T-helper 1 cell (primary cell): ENCODE measurements at regions not wholly inside any gene's neighbourhood (a gene's known extent, or its start where the extent isn't known, plus 50 kb on each side); places are given as distances from the start of the nearest gene placed in this dataset.

Source experiments
- DNase-seq, 5 donors: peaks; one replicate each; pipeline ENCODE4 v3.0.0-alpha.2; 2012 to 2020

DNA sequence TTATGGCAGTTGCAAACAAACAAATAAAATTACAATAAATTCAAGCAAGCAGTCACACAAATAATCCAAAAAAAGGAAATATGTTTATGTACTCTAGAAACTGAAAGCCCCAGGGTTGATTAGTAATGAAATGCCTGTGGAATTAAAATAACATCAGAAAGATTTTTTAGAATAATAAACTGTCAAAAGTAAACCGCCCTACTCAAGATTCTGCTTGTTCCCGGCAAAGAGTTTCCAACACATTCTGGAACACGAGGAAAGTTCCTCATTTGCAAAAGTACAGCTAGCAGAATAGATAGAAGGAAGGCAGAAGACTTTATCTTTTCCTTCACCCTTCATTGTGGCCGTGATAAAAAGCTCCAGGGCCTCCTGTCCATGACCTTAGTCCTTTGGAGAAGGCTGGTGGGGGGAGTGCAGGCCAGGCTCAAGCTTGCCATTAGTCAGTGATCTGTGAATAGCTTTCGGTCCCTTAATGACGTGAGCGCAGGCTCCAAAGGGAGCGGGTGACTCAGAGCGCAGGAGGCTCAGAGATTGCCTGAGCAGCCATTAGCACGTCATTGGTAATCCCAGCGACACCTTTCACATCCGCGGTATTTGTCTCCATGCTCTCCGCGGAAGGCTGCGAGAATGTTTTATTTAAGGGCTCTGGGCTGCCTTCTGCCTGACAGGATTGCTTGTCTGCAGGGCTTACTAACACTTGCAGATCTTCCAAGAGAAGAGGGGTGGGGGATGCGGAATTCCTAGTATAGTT is 458.3 kb downstream of the METTL15 start:
- no peak for DNase-seq

DNA sequence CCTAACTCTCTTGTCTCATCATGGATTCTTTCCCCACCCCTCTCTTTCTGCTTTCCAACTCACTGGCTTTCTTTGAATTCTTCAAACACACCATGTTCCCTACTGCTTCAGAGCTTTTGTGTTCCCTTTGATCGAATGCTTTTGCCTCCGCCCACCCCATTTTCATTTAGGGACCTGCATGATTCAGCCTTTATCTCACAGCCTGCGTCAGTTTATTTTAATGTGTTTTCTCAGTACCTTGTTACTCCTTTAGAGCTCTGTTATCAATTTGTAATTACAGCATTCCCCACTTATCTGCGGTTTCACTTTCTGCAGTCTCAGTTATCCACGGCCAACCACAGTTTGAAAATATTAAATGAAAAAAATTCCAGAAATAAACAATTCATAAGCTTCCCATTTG is 451.3 kb downstream of the METTL15 start:
- no peak for DNase-seq

DNA sequence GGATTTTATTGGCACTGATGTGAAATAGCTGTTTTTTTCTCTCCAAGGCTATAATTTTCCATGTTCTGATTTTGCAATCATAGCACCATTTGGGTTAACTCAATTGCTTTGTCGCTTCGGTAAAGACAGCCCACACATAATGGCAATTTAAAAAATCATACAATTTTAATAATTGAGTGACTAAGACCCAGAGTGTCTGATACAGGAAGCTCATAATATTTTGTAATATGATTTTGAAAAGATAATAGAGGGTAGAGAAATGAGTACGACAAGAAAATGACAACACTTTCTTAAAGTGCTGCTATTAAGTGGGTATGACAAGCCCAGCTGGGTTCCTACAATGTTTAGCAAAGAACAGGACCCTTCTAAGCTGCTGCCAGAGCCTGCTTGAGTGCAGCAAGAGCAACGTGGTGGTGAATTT is 439.1 kb downstream of the METTL15 start:
- no peak for DNase-seq

DNA sequence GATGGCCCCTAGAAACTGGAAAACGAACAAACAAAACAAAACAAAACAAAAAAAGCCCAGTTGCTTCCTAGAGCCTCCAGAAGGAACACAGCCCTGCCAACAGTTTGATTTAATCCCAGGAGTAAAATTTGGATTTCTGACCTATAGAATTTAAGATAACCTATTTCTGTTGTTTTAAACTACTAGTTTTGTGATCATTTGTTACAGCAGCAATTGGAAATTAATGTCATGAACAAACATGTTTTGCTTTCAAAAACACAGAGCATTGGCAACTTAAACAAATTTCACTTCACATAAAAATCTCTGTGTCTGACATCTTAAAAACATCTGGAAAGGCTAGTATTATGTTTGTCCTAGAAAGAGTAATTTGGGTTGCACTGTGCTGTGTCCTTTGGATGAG is 437.3 kb downstream of the METTL15 start:
- DNase-seq: no peak

DNA sequence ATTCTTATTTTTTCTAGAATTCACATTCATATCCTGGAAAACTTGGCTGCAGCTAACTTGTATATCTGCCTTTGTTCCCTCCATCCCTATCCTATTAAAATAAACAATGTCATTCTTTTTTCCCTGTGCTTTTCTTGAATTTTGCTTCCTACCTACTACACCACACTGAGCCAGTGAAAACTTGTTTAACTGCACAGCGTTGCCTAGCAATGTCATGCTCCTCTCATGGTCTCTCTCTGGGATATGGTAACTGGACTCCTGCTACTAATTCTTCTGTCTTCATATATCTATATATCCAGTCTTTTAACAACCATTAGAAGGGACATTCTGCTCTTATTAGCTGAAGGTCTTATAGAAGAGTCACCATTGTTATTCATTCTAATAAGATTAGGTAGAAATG is 434.4 kb downstream of the METTL15 start:
- no peak for DNase-seq

DNA sequence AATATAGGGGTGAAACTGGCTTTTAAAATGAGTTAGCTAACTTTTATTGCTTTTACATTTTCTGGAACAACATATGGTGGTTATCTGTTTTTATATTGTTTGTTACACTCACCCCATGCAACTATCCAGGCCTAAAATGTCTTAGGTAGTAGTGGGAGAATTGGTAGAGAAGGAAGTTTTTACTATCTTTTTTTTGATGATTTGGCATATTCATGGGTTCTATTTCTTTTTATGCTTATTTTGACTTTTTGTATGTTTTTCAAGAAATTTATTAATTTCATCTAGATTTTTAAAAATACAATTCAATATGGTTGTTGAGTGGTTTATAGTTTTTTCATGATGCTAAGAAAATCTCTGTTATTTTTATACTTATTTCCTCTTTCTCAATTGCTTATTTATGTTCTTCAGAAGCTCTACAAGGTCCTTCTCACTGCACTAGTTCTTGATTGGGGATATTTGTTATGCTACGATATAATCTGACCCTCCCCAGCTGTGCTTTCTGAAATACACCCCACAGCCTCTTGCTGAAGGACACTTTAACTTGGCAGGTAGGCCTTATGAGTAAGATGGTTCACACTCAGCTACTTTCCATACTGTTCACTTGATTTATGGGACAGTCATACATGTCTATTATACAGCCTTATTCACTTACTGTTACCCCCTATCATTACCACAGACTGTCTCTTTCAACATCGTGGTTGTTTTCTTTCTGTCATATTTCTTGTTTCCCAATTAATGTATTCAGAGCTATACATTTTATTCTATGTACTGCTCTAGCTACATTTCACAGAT is 431.2 kb downstream of the METTL15 start:
- DNase-seq: no peak

DNA sequence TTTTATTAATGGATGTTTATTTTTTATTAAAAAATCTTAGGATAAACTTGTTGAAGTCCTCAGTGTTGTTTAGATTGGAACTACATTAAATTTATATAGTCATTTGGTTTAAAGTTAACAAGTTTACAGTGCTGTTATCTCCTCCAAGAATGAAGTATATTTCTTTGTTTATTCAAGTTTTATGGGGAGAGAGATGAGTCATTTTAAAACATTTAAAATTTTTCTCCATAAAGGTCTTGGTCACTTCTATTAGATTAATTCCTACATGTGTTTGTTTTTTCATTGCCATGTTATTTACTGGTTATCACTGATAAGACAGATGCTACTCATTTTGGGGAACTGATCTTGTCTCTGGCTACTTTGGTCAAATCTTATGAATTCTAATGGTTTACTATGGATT is 429.6 kb downstream of the METTL15 start:
- DNase-seq: no peak

DNA sequence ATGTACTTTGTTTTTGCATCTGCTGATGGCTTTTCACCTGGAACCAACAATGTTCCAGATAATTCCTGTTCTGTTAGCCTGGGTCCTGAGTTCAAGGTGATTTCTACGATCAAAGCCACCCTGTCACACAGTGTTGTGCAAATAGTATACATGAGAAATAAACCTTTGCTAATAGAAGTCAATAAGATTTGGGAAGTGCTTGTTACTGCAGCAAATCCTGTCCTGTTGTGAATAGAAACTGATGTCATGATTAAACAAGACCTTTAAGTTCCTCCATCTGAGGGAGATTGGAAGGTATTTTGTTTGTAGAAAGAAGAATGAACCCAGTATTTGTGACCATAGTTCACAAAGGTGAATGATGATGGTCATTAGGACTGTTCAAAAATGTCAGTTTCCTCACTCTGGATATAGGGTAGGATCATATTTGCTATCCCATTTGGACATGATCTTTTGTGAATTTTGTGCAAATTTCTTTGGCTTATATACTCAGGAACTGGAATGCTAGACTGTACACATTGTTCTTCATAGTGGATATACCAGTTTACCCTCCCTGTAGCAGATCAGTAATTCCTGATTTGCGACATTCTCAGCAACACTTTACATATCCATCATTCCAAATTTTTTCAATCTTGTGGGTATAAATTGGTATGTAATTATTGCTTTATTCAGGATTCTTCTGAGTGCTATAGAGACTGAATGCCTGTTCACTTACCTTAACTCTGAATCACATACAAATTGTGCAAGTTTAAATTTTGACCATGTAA is 428.5 kb downstream of the METTL15 start:
- no peak for DNase-seq

DNA sequence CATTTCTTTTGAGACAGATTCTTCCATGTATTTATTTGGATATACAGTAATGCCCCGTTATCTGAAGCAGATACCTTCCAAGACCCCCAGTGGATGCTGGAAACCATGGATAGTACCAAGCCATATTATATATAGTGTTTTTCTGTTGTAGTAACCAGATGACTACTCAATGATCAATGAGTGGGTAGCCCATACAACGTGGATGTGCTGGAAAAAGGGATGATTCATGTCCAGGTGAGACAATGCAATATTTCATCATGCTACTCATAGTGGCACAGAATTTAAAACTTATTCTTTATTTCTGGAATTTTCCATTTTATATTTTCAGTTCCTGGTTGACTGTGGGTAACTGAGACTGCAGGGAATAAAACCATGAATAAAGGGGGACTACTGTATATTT is 427.5 kb downstream of the METTL15 start:
- DNase-seq: no peak

DNA sequence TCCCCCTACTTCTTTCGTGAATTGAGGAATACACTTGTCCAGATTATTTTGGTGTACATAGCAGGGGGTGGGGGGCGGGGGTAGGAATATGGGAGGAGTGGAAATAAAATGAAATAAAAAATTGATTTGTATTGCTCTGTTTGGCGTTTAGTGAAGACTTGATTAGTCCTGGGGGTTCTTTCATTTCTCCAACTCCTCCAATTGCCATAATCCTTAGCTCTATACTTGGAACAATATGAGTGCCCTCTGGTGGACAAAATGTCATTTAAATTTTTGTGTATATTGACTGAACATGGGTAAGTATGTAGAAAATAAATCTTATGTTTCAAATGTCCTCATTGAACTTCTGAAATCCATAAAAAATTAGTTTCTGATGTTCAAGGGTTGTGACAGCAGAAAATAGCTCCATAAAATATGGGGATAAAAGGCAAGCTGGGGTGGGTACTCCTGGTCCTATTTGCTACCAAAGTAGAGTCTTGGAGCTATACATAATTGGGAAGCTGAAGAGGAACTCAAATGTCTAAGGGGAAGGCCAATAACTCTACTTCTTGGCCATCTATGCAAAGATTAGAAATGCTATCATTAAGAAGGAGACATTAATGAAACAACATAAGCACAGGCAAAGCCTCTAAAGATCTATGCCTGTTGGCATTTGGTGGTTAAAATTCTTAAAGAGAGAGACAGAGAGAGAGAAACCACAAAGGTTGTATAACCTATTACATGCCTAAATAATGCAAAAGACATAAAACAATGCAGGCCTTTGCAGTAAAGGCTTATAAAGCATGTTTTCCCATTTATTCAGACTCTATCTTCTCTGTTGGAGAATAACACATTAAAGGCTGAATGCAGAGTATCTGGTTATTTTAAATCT is 421.6 kb downstream of the METTL15 start:
- peak in 1 of 5 donors; percentile 1 for DNase-seq

DNA sequence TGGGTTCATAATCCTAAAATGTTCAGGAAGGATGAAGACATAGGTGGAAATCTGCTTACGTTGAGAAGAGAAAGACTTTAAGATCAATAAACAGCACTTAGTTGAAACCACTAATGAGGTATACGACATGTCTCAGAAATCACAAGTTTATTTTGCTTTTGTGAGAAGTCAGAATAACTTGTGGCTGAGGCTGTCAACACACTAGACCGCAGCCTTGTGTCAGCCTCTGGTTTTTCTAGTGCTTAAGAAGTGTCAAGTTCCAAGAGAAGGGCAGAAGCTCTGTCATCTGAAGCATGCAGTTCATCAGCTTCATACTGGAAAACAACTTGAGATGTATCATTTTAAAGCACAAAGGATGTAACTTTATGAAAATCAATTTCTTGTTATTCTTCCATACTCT is 420.9 kb downstream of the METTL15 start:
- DNase-seq: no peak

DNA sequence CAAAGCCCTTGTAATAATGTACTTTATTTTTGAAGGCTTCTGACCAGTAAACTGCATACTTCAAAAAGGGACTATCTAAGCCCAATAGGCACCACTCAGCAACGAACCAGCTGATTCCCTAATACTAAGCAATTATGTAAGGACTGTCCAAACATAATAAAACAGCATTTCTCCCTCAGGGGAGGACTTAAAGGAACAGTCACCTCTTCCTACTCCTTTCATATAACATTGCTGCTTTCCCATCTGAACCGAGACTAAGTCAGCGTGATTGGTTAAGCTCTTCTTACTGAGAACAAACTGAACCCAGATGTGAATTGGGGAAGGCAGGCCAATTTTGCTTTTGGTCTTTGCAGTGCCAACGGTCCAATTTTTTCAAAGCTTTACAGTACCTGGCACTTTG is 420.0 kb downstream of the METTL15 start:
- no peak for DNase-seq

DNA sequence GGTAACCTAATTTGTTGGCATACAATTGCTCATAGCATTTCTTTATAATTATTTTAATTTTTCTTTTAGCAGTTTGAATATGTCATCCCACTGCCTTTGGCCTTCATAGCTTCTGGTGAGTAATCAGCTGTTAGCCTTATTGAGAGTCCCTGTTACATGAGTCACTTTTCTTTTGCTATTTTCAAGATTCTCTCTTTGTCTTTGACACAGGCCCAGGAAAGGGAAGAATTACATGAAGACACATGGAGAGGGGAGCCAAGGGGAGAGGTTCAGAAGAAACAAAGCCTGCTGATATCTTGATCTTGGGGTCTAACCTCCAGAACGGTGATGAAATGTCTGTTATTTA is 418.2 kb downstream of the METTL15 start:
- DNase-seq: no peak

DNA sequence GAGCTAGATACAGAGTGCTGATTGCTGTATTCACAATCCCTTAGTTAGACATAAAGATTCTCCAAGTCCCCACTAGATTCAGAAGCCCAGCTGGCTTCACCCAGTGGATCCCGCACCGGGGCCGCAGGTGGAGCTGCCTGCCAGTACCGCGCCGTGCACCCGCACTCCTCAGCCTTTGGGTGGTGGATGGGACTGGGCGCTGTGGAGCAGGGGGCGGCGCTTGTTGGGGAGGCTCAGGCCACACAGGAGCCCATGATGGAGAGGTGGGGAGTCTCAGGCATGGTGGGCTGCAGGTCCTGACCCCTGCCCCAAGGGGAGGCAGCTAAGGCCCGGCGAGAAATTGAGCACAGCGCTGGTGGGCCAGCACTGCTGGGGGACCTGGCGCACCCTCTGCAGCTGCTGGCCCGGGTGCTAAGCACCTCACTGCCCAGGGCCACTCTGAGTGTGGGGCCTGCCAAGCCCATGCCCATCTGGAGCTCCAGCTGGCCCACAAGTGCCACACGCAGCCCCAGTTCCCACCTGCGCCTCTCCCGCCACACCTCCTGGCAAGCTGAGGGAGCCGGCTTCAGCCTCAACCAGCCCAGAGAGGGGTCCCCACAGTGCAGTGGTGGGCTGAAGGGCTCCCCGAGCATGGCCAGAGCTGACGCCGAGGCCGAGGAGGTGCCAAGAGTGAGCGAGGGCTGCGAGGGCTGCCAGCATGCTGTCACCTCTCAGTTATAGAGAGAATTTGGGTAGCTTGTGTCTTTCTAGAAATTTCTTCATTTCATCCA is 417.6 kb downstream of the METTL15 start:
- DNase-seq: no peak

DNA sequence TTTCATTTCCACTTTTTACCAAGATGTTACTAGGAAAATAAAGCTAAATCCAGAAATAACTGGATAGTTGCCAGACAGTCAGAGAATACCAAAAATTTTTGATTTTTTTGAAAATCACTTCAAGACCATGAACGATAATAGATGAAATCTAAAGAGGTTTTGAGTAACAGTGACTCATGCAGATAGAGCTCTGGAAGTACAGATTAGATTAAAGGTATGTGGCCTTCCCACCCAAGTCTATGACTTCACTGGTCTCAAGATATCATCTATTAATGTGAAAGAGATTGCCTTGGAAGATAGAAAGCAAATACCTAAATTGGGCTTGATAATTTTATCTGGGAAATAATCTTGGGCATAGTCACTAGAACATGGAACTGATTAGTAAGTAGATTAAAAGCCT is 415.9 kb downstream of the METTL15 start:
- DNase-seq: no peak

DNA sequence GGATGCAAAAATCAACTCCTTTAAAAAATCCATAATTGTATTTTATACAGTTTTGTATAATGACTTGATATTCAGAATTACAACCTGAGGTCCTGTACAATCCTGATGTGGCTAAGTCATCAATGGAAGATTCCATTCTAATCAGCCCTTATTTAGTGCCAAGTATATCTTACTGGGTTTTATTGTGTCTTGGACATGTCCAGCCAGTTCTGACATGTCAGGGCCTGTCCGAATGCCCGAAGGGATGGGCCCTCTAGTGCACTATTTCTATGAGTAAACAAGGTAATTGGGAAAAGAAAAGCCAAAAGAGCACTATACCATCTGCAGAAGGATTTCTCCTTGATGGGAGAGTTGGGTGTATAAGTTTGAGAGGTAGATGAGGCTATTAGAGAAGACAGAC is 412.9 kb downstream of the METTL15 start:
- no peak for DNase-seq

DNA sequence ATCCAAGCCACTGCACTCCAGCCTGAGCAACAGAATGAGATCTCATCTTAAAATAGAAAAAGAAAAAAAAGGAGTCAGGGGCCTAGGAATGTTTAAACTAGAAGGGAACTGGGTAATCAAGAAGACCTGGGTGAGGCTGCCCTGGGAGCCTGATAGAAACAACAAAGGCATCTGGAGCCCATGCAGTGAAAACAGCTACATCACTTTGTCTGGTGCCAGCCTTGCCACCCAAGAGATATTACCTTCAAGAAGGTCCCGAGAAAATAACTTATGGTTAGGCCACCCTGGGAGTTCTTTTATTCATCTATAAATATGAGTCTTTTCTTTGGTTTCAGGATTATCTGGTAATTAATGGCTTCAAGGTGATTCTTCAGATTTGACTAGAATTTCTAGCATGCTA is 412.1 kb downstream of the METTL15 start:
- no peak for DNase-seq

DNA sequence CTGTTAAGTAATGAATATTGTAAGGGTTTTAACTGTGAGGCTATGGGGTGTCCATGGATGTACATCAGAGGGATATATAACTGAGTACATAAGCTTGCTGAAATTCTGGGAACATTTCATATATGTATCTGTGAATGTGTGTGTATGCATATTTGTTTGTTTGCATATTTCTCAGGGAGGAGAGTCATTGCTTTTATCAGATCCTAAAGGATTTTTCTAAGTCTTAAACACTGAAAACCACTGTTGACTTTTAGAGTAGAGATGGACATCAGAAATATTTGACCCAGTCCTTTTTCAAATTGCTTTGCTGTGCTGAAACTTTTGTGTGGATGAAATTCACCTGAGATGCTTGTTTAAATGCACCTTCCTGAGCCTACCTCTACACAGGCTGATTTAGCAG is 410.6 kb downstream of the METTL15 start:
- no peak for DNase-seq

DNA sequence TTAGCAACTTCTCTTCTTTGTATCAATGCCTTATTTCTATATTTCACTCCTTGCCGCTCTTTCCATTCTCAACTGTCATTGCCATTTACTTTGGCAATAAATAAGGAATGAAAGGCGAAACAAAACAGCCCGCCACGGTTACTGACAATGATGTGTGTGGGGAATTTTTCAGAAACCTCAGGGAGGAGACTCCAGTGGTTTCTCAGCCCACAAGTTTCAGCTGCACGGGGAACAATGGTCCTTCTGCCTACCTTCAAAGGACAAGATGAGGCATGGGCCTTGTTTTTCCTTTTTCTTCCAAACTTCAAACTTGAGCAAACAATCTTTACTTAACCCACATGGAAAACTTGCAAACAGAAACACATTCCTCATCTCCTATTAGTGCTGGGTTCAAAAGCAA is 409.4 kb downstream of the METTL15 start:
- no peak for DNase-seq

DNA sequence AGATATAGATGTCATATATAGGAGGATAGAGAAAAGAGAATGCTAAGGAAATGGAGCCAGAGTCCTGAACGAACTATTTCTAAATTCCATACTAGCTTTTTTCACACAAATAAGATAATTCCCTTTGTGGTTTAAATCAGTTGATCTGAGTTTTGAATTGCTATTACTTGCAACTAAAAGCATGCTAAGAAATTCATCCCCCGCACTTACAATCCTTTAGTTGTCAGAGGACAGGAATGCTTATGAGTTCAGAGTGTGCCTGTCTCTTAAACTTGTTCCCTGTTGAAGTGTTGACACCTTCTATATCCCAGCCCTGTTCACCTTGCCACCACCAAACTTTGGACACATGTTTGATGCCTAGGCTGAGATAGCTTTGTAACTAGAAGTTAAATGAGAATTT is 406.2 kb downstream of the METTL15 start:
- DNase-seq: no peak

DNA sequence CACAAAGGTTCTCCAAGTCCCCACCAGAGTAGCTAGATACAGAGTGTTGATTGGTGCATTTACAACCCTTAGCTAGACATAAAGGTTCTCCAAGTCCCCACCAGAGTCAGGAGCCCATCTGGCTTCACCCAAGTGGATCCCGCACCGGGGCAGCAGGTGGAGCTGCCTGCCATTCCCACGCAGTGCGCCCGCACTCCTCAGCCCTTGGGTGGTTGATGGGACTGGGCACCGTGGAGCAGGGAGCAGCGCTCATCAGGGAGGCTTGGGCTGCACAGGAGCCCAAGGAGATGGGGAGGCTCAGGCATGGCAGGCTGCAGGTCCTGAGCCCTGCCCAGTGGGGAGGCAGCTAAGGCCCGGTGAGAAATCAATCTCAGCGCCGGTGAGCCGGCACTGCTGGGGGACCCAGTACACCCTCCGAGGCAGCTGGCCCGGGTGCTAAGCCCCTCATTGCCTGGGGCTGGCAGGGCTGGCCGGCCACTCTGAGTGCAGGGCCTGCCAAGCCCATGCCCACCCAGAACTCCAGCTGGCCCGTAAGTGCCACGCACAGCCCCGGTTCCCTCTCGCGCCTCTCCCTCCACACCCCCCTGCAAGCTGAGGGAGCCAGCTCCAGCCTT is 404.1 kb downstream of the METTL15 start:
- no peak for DNase-seq

DNA sequence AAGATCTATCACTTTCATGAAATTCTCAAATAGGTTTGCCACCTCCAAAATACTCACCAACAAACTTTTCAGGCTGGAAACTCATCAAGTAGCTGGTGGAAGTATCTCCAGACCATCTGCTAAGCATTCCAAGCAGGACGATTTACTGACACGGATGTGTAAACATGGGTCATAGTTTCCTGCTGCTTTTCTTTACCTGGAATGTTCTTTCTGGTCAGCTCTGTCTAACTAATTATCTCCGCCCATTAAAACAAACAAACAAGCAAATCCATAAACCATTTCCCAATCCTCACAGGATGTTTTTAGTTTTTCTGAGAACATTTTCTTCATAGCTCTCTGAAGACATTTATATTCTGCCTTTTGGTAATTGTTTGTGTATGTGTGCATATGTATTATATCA is 397.0 kb downstream of the METTL15 start:
- DNase-seq: no peak
